HEK293 (cell line): ENCODE measurements at regions not wholly inside any gene's neighbourhood (a gene's known extent, or its start where the extent isn't known, plus 50 kb on each side); places are given as distances from the start of the nearest gene placed in this dataset.

Source experiments
- CTCF ChIA-PET: fragments of 350-600 bp; formaldehyde crosslinking; extraction: SDS; loops from one replicate; lab custom pipeline; 2021; ENCODE audit warnings: antibody characterized with exemption; lab: Yijun Ruan, JAX
- POLR2A ChIA-PET: fragments of 300-600 bp; formaldehyde crosslinking; extraction: SDS; loops from one replicate; lab custom pipeline; 2020; ENCODE audit warnings: antibody characterized with exemption, inconsistent platforms; lab: Yijun Ruan, JAX
- H3K27ac ChIP-seq: fragments of 200-500 bp; sonication (Bioruptor generic); 2 replicates; pipeline ENCODE4 v1.5.1; 2014; ENCODE audit warnings: low read depth, low read length, control low read depth, inconsistent platforms; ENCODE audit errors: extremely low read depth
- H3K36me3 ChIP-seq, 2 experiments: fragments of 200-500 bp in 1 of 2; sonication (Bioruptor generic) in 1 of 2; 1 replicate in 1 of 2; 2 replicates in 1 of 2; pipeline ENCODE4 v1.5.1; 2014 to 2017; ENCODE audit warnings: inconsistent platforms in 2 of 2, low read length in 2 of 2; ENCODE audit not compliant: control insufficient read depth in 2 of 2, insufficient read depth in 1 of 2
- H3K4me1 ChIP-seq: fragments of 200-500 bp; sonication (Bioruptor generic); 2 replicates; pipeline ENCODE4 v1.5.1; 2014; ENCODE audit warnings: mild to moderate bottlenecking, low read length, inconsistent platforms; ENCODE audit not compliant: control insufficient read depth, insufficient read depth
- H3K4me3 ChIP-seq: 2 replicates; pipeline ENCODE4 v1.5.1; 2011; ENCODE audit warnings: low read depth, mild to moderate bottlenecking, control low read depth, low read length, moderate library complexity
- H3K9me3 ChIP-seq: fragments of 200-500 bp; sonication (Bioruptor generic); 2 replicates; pipeline ENCODE4 v1.5.1; 2014; ENCODE audit warnings: low read depth, low read length, inconsistent platforms; ENCODE audit not compliant: control insufficient read depth, insufficient read depth
- ATF2 ChIP-seq: fragments of 450-650 bp; formaldehyde crosslinking; IDR thresholded peaks from 2 replicates; pipeline ENCODE4 v1.5.1; 2016; ENCODE audit warnings: missing biosample characterization, missing genetic modification characterization, low read depth
- REPIN1 ChIP-seq: fragments of 450-650 bp; formaldehyde crosslinking; IDR thresholded peaks from 2 replicates; pipeline ENCODE4 v1.5.1; 2017; ENCODE audit warnings: missing biosample characterization, missing genetic modification characterization, low read depth
- SCRT1 ChIP-seq: fragments of 450-650 bp; formaldehyde crosslinking; IDR thresholded peaks from 2 replicates; pipeline ENCODE4 v1.5.1; 2016; ENCODE audit warnings: missing biosample characterization, missing genetic modification characterization, borderline replicate concordance
- SCRT2 ChIP-seq: fragments of 450-650 bp; formaldehyde crosslinking; IDR thresholded peaks from 2 replicates; pipeline ENCODE4 v1.5.1; 2016; ENCODE audit warnings: missing biosample characterization, missing genetic modification characterization
- SP3 ChIP-seq: fragments of 450-650 bp; formaldehyde crosslinking; IDR thresholded peaks from 2 replicates; pipeline ENCODE4 v1.5.1; 2016; ENCODE audit warnings: missing biosample characterization, missing genetic modification characterization
- ZBTB1 ChIP-seq: fragments of 450-650 bp; formaldehyde crosslinking; IDR thresholded peaks from 2 replicates; pipeline ENCODE4 v1.5.1; 2016; ENCODE audit warnings: missing biosample characterization, missing genetic modification characterization
- ZBTB17 ChIP-seq: fragments of 450-650 bp; formaldehyde crosslinking; IDR thresholded peaks from 2 replicates; pipeline ENCODE4 v1.5.1; 2016; ENCODE audit warnings: missing biosample characterization, missing genetic modification characterization
- ZBTB8A ChIP-seq: fragments of 450-650 bp; formaldehyde crosslinking; IDR thresholded peaks from 2 replicates; pipeline ENCODE4 v1.5.1; 2016; ENCODE audit warnings: missing biosample characterization, missing genetic modification characterization
- ZEB2 ChIP-seq: fragments of 450-650 bp; formaldehyde crosslinking; IDR thresholded peaks from 2 replicates; pipeline ENCODE4 v1.5.1; 2016; ENCODE audit warnings: missing biosample characterization, missing genetic modification characterization
- ZNF112 ChIP-seq: fragments of 450-650 bp; formaldehyde crosslinking; IDR thresholded peaks from 2 replicates; pipeline ENCODE4 v1.5.0; 2017; ENCODE audit warnings: missing biosample characterization, missing genetic modification characterization
- ZNF174 ChIP-seq: fragments of 450-650 bp; formaldehyde crosslinking; IDR thresholded peaks from 2 replicates; pipeline ENCODE4 v1.5.0; 2017; ENCODE audit warnings: missing biosample characterization, mild to moderate bottlenecking, missing genetic modification characterization
- ZNF175 ChIP-seq: fragments of 450-650 bp; formaldehyde crosslinking; IDR thresholded peaks from 2 replicates; pipeline ENCODE4 v1.5.1; 2016; ENCODE audit warnings: missing biosample characterization, missing genetic modification characterization
- ZNF19 ChIP-seq: fragments of 450-650 bp; formaldehyde crosslinking; IDR thresholded peaks from 2 replicates; pipeline ENCODE4; 2016; ENCODE audit warnings: missing biosample characterization, missing genetic modification characterization, low read depth
- ZNF23 ChIP-seq: fragments of 450-650 bp; formaldehyde crosslinking; IDR thresholded peaks from 2 replicates; pipeline ENCODE4 v1.5.1; 2016; ENCODE audit warnings: missing biosample characterization, missing genetic modification characterization, borderline replicate concordance
- ZNF426 ChIP-seq: fragments of 450-650 bp; formaldehyde crosslinking; IDR thresholded peaks from 2 replicates; pipeline ENCODE4 v1.5.1; 2017; ENCODE audit warnings: missing biosample characterization, missing genetic modification characterization, mild to moderate bottlenecking, inconsistent platforms, moderate library complexity
- ZNF433 ChIP-seq: fragments of 450-650 bp; formaldehyde crosslinking; IDR thresholded peaks from 2 replicates; pipeline ENCODE4 v1.5.1; 2016; ENCODE audit warnings: missing biosample characterization, missing genetic modification characterization, low read depth
- ZNF544 ChIP-seq: fragments of 450-650 bp; formaldehyde crosslinking; IDR thresholded peaks from 2 replicates; pipeline ENCODE4 v1.5.0; 2017; ENCODE audit warnings: missing biosample characterization, missing genetic modification characterization
- ZNF624 ChIP-seq: fragments of 450-650 bp; formaldehyde crosslinking; IDR thresholded peaks from 2 replicates; pipeline ENCODE4 v1.5.1; 2017; ENCODE audit warnings: missing biosample characterization, missing genetic modification characterization
- ZNF777 ChIP-seq: fragments of 450-650 bp; formaldehyde crosslinking; IDR thresholded peaks from 2 replicates; pipeline ENCODE4 v1.5.1; 2017; ENCODE audit warnings: missing biosample characterization, missing genetic modification characterization, borderline replicate concordance
- TF ChIP-seq, protein P1 (sequence below): fragments of 450-650 bp; formaldehyde crosslinking; IDR thresholded peaks from 2 replicates; pipeline ENCODE4 v1.5.1; 2016; ENCODE audit warnings: missing biosample characterization, missing genetic modification characterization, borderline replicate concordance
- TF ChIP-seq, protein P2 (sequence below): fragments of 450-650 bp; formaldehyde crosslinking; IDR thresholded peaks from 2 replicates; pipeline ENCODE4 v1.5.1; 2016; ENCODE audit warnings: missing biosample characterization, missing genetic modification characterization
- TF ChIP-seq, protein P3 (sequence below): sonication (generic); formaldehyde crosslinking; IDR thresholded peaks from 2 replicates; pipeline ENCODE4 v1.8.1; 2022; ENCODE audit warnings: mild to moderate bottlenecking, moderate library complexity, missing genetic modification reagents

GRCh38 chr4:138789796-138790195 is 225.8 kb upstream of the NOCT start (continued):
- TF ChIP-seq, protein P1, sequence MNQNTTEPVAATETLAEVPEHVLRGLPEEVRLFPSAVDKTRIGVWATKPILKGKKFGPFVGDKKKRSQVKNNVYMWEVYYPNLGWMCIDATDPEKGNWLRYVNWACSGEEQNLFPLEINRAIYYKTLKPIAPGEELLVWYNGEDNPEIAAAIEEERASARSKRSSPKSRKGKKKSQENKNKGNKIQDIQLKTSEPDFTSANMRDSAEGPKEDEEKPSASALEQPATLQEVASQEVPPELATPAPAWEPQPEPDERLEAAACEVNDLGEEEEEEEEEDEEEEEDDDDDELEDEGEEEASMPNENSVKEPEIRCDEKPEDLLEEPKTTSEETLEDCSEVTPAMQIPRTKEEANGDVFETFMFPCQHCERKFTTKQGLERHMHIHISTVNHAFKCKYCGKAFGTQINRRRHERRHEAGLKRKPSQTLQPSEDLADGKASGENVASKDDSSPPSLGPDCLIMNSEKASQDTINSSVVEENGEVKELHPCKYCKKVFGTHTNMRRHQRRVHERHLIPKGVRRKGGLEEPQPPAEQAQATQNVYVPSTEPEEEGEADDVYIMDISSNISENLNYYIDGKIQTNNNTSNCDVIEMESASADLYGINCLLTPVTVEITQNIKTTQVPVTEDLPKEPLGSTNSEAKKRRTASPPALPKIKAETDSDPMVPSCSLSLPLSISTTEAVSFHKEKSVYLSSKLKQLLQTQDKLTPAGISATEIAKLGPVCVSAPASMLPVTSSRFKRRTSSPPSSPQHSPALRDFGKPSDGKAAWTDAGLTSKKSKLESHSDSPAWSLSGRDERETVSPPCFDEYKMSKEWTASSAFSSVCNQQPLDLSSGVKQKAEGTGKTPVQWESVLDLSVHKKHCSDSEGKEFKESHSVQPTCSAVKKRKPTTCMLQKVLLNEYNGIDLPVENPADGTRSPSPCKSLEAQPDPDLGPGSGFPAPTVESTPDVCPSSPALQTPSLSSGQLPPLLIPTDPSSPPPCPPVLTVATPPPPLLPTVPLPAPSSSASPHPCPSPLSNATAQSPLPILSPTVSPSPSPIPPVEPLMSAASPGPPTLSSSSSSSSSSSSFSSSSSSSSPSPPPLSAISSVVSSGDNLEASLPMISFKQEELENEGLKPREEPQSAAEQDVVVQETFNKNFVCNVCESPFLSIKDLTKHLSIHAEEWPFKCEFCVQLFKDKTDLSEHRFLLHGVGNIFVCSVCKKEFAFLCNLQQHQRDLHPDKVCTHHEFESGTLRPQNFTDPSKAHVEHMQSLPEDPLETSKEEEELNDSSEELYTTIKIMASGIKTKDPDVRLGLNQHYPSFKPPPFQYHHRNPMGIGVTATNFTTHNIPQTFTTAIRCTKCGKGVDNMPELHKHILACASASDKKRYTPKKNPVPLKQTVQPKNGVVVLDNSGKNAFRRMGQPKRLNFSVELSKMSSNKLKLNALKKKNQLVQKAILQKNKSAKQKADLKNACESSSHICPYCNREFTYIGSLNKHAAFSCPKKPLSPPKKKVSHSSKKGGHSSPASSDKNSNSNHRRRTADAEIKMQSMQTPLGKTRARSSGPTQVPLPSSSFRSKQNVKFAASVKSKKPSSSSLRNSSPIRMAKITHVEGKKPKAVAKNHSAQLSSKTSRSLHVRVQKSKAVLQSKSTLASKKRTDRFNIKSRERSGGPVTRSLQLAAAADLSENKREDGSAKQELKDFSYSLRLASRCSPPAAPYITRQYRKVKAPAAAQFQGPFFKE (tag by site-specific recombination) = no peak
- no peak for TF ChIP-seq ZNF426 (tag by site-specific recombination)
- no peak for TF ChIP-seq ZNF112 (tag by site-specific recombination)

DNA sequence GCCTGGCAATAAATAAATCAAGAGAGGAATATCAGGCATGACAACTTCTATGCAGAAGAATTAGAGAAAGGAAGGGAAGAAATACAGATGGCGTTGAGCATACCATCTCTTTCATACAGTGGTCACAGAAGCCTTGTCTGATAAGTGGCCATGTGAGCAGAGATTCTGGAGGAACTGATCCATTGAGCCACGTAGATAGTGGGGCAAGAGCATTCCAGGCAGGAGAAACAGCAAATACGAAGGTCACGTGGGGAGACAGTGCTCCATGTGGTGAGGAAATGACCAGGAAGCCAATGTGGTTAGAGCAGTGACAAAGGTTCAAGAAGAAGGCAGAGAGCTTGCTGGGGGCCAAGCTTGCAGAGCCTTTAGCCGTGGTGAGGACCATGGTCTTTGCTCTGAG is 226.7 kb upstream of the NOCT start:
- CTCF ChIA-PET = no interaction called here
- no peaks in the 10 kb centered on the region for H3K4me1 ChIP-seq
- TF ChIP-seq ZNF777 (tag by site-specific recombination) (no peak), REPIN1 (tag by site-specific recombination) (no peak), ZBTB8A (tag by site-specific recombination) (no peak)
- H3K9me3 ChIP-seq = no peaks in the 10 kb centered on the region
- no peaks in the 10 kb centered on the region for H3K36me3 ChIP-seq
- H3K27ac ChIP-seq = no peak overlapping the region
- H3K4me3 ChIP-seq = no peak overlapping the region
- POLR2A ChIA-PET = no interaction called here

DNA sequence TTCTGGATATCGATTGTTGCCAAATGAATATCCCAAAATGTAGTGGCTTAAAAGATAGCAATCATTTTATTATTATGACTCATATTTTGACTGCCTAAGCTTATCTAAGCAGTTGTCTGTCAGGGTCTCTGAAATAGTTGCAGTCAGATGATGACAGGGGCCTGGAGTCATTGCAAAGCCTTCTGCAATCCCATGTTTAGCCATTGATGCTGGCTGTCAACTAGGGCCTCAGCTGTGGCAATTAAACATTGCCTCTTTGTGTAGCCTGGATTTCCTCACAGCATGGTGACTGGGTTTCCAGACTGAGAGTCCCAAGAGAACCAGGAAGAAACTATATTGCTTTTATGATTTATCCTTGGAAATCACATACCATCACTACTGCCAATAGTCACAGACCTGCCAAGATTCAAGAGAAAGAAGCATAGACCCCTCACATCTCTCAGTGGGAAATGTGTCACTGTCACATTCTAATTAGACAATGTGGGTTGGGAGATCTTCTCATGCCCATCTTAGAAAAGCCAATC is 227.3 kb upstream of the NOCT start:
- Histone ChIP-seq H3K4me3 (no peak overlapping the region), H3K9me3 (no peaks in the 10 kb centered on the region), H3K4me1 (no peaks in the 10 kb centered on the region), H3K27ac (no peak overlapping the region), H3K36me3 (no peaks in the 10 kb centered on the region)
- TF ChIP-seq SCRT2 (tag by site-specific recombination) (no peak), ZBTB1 (no peak), ZNF23 (tag by site-specific recombination) (no peak), ZNF174 (tag by site-specific recombination) (no peak), ZNF175 (tag by site-specific recombination) (no peak), ZBTB17 (no peak), ZNF433 (tag by site-specific recombination) (no peak), ZEB2 (tag by site-specific recombination) (no peak), SP3 (no peak), ZNF544 (tag by site-specific recombination) (no peak), ZNF19 (no peak), ATF2 (tag by site-specific recombination) (no peak), SCRT1 (tag by site-specific recombination) (no peak), ZNF624 (no peak)
- TF ChIP-seq, protein P2, sequence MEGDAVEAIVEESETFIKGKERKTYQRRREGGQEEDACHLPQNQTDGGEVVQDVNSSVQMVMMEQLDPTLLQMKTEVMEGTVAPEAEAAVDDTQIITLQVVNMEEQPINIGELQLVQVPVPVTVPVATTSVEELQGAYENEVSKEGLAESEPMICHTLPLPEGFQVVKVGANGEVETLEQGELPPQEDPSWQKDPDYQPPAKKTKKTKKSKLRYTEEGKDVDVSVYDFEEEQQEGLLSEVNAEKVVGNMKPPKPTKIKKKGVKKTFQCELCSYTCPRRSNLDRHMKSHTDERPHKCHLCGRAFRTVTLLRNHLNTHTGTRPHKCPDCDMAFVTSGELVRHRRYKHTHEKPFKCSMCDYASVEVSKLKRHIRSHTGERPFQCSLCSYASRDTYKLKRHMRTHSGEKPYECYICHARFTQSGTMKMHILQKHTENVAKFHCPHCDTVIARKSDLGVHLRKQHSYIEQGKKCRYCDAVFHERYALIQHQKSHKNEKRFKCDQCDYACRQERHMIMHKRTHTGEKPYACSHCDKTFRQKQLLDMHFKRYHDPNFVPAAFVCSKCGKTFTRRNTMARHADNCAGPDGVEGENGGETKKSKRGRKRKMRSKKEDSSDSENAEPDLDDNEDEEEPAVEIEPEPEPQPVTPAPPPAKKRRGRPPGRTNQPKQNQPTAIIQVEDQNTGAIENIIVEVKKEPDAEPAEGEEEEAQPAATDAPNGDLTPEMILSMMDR (tag by site-specific recombination) = no peak
- TF ChIP-seq, protein P3, sequence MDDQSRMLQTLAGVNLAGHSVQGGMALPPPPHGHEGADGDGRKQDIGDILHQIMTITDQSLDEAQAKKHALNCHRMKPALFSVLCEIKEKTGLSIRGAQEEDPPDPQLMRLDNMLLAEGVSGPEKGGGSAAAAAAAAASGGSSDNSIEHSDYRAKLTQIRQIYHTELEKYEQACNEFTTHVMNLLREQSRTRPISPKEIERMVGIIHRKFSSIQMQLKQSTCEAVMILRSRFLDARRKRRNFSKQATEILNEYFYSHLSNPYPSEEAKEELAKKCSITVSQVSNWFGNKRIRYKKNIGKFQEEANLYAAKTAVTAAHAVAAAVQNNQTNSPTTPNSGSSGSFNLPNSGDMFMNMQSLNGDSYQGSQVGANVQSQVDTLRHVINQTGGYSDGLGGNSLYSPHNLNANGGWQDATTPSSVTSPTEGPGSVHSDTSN (CRISPR knock-in tag) = no peak
- ChIA-PET CTCF (no interaction called here), POLR2A (no interaction called here)
